Sciatic nerve (tissue), 2 donors: ENCODE measurements at regions not wholly inside any gene's neighbourhood (a gene's known extent, or its start where the extent isn't known, plus 50 kb on each side); places are given as distances from the start of the nearest gene placed in this dataset.
"Not testable (repeated sequence)": the region's sequence is repeated elsewhere in the genome, so short reads cannot be mapped to it uniquely, and the experiment has no call there.

Experiments
- ATAC-seq: fragments of 200-7000 bp; cut with Tn5 transposase; one replicate; pipeline ENCODE4 v1.9.1; 2020; ENCODE audit warnings: mild to moderate bottlenecking, moderate library complexity
- DNase-seq: peaks from one replicate; pipeline ENCODE4 v3.0.0-alpha.2; 2020; ENCODE audit warnings: low spot score
- intact Hi-C: fragments of 100-400 bp; cut with DNase I; formaldehyde crosslinking; loops from one replicate; pipeline ENCODE4 v1.14.2; 2022
- donor health status: DM: no; HTN: no; CAD: no.
- donor health status: DM: no; HTN: no; CAD: no.

GRCh38 chr20:12098421-12098820 lies 180.7 kb downstream of the BTBD3 start:
- no peak for DNase-seq
- intact Hi-C loops: no loop called here
- ATAC-seq: no peak

DNA sequence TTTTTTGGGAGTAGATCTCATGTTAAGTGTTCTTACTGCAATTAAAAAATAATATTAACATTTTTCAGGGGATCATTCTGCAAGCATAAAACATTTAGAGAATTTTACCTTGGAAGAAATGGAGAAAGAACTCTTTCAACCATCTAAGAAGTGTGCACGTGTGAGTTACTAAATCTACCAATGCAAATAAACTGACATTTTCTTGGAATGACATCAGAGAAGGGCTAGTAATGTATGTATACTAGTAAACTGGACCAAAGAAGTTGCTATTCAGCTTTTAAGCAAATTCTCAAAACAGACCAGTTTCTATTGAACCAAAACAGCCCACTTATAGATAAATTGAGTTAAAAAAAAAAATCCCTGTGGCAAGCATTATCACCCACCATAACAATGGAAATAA lies 191.2 kb downstream of the BTBD3 start:
- ATAC-seq (no peak), DNase-seq (no peak)
- intact Hi-C loops: no loop called here

- DNase-seq: no peak
- intact Hi-C loops: no loop called here
- no peak for ATAC-seq
Observed at GRCh38 chr20:12110274-12110673, 192.6 kb downstream of the BTBD3 start.

DNA sequence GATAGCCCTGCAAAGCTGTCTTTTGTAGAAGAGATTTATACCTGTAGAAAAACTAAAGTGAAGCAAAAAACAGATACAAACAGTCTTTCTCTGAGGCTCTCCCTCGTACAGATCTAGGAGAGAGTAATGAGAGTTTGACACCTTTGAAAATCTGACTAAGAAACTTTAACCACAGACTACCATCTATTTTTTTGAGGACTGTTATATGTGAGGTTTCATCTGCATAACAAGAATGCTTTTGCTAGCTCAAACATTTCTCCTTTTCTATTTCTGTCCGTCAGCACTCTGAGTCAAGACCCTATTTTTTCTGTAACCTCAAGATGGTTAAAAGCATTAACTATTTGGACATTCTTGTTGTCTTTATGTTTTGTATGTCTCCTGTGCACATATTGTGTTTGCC lies 193.0 kb downstream of the BTBD3 start:
- intact Hi-C loops: no loop called here
- DNase-seq (no peak), ATAC-seq (no peak)

DNA sequence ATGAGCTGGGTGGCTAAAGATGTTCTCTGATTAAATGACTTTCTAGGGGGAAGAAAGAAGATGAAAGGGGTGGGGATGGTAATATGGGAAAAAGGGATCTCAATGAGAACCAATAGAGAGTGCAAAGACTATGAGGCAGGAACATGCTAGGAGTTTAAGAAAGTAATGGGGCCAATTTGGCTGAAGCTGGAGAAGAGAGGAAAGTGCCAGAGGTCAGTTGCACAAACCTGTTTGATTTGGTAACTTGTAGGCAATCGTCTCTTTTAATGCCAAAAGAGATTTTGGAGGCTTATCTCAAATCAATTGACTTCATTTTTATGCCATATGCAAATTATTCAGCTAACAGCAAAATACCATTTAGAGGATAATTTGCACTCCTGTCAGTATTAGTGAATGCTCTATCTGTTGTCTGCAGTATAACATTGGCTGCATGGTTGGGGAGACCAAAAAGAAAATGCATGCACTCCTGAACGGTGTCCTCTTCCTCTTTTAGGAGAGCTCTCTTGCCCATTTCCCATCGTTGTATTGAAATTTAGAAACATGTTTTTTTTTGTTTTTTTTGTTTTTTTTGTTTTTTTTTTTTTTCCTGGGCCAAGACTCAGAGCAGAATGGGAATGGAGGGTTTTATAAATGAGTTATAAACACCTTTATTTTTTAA lies 193.9 kb downstream of the BTBD3 start:
- intact Hi-C loops: no loop called here
- no peak for ATAC-seq
- no peak for DNase-seq

DNA sequence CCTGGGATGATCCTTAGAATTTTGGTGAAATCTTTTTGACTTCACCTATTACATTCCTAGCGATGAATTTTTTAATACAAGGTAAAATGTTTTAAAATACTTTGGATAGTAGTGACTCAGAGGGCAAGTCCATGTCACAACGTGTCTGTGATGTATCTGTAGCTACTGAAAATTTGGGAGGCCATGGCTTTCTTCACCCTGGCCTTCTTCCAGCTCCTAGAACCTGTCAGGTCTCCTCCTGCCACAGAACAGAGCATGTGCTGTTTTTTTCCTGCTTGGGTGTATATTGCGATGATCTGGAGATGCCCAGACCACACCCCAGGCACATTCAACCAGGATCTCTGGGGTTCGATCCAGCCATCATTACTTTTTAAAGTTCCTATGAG lies 194.4 kb downstream of the BTBD3 start:
- intact Hi-C loops: no loop called here
- DNase-seq (no peak), ATAC-seq (no peak)

DNA sequence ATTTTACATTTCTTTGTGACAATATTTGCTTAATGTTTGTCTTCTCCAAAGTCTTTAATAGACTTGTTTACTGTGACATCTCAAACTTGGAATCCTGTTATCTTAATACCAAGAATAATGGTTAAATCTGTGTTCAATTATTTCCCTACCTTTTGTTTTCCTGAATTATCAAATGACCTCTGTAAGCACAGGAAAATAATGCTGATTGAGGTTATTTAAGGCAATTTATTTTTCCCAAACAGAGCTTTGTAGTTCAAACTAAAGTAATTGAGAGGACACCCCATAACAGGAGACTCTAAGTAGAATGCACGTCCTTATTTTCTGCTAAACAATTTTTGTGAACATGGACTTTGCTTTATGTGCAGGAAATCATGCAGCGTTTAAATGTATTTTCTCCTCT lies 195.0 kb downstream of the BTBD3 start:
- ATAC-seq (no peak), DNase-seq (no peak)
- intact Hi-C loops: no loop called here

DNA sequence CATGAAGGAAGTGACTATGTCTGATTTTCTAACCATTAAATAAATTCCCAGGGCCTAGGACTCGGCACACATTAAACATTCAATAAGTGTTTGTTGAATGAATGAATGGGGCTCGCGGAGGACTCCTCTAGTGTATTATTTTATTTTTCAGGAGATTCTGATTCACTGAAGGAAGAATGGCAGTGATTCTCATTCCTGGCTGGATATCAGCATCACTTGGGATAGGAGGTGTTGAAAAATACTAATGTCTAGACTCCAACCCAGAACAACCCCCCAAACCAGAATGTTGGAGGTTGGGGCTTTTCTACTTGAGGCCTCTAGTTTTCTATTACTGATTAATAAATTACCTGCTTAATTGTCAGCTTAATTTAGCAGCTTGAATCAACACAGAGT lies 195.4 kb downstream of the BTBD3 start:
- ATAC-seq (peak; percentile 28), DNase-seq (no peak)
- intact Hi-C loops: no loop called here

- DNase-seq (no peak), ATAC-seq (peak; percentile 94)
- intact Hi-C loops: no loop called here
Observed at GRCh38 chr20:12113468-12114371, 196.0 kb downstream of the BTBD3 start.

DNA sequence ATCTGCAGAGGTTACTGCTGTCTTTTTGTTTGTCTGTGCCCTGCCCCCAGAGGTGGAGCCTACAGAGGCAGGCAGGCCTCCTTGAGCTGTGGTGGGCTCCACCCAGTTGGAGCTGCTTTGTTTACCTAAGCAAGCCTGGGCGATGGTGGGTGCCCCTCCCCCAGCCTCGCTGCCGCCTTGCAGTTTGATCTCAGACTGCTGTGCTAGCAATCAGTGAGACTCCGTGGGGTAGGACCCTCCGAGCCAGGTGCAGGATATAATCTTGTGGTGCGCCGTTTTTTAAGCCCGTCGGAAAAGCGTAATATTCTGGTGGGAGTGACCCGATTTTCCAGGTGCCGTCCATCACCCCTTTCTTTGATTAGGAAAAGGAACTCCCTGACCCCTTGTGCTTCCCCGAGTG lies 211.4 kb downstream of the BTBD3 start:
- DNase-seq, intact Hi-C loops, ATAC-seq: not testable (repeated sequence)

- ATAC-seq, intact Hi-C loops, DNase-seq: not testable (repeated sequence)
Observed at GRCh38 chr20:12129532-12129931, 211.8 kb downstream of the BTBD3 start.

DNA sequence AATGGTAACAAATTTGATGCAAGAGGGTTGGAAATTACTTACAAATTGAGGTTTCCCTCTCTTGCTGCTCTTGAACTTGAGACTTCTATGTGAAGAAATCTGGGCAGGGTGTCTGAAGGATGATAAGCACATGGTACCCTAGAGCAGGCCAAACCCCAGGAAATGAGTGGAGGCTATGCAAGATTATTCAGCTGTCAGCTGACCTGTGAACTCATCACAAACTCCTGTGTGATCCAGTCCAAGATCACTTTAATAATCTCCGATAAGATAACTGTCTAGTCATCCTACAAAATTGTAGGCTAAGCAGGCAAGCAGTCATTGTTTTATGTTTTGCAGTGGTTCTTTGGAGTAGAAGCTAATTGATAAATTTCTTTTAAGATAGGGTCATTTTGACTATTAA lies 213.1 kb downstream of the BTBD3 start:
- no peak for ATAC-seq
- intact Hi-C loops: no loop called here

DNA sequence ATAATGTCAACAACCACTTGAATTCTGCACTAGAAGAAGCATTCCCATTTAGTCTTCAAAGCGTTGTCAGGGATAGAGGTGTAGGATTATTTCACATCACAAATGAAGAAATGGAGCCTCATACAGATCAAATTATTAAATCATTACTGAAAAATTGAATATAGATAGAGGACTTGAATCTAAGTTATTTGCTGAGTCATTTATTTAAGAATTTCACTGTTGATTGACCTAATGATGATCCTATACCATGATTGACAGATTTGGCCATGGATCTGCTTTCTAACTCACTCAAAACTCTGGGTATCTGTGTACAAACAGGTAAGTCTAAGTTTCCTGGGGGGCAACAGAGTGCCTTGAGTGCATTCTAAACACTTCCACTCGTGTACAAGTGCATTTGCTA lies 215.9 kb downstream of the BTBD3 start:
- intact Hi-C loops: no loop called here
- ATAC-seq (no peak), DNase-seq (no peak)

More for the DNA sequence above, 213.1 kb downstream of the BTBD3 start:
- DNase-seq: no peak

- ATAC-seq, intact Hi-C loops, DNase-seq: not testable (repeated sequence)
Observed at GRCh38 chr20:12145951-12146350, 228.3 kb downstream of the BTBD3 start.

DNA sequence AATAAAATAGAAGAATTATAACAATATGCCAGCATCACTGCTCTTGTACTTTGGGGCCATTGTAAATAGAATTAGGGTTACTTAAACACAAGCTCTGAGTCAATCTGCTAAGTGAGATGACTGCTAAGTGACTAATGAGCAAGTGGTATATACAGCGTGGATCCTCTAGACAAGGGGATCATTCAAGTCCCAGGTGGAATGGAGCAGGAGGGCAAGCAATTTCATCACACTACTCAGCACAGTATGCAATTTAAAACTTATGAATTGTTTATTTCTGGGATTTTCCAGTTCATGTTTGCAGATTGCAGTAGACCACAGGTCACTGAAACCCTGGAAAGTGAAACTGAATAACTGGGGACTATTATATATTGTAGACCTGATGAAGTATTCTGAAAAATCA lies 235.3 kb downstream of the BTBD3 start:
- DNase-seq (no peak), ATAC-seq (no peak)
- intact Hi-C loops: no loop called here

GRCh38 chr20:12153628-12154027 lies 235.9 kb downstream of the BTBD3 start:
- DNase-seq (no peak), ATAC-seq (no peak)
- intact Hi-C loops: no loop called here

DNA sequence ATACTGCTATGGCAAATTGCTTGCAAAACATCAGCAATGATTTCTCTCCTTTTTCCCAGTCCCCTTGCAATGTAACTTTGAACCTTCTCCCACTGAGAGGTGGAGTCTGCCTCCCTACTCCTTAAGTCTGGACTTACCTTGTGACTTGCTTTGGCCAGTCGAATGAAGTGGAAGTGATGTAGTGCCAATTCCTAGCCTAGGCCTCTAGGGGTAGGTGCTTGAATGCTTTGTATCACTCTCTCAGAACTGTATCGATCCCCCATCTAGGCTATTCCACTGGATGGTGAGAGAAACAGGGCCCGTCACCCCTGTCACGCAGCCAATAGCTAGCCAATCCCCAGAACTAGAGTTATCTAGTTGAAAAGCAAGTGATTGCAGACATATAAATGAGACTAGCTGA lies 238.6 kb downstream of the BTBD3 start:
- no peak for DNase-seq
- intact Hi-C loops: no loop called here
- ATAC-seq: no peak

- DNase-seq: no peak
- no peak for ATAC-seq
- intact Hi-C loops: no loop called here
Observed at GRCh38 chr20:12159261-12159660, 241.6 kb downstream of the BTBD3 start.

DNA sequence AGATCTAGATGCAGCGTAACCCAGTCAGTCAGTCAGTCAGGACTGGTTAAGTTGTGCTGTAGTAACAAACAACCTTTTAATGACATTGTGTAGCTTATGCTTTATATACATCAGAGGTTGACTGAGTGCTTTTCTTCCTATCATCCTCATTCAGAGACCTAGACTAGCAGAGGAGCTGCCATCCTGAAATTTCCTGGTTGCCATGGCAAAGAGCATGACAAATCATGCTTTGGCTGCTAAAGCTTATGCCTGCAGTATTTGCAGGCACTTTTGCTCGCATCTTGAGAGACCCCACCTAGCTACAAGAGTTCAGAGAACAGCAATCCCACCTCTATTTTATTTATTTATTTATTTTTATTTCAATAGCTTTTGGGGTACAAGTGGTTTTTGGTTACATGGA lies 244.0 kb downstream of the BTBD3 start:
- DNase-seq (no peak), ATAC-seq (no peak)
- intact Hi-C loops: no loop called here

DNA sequence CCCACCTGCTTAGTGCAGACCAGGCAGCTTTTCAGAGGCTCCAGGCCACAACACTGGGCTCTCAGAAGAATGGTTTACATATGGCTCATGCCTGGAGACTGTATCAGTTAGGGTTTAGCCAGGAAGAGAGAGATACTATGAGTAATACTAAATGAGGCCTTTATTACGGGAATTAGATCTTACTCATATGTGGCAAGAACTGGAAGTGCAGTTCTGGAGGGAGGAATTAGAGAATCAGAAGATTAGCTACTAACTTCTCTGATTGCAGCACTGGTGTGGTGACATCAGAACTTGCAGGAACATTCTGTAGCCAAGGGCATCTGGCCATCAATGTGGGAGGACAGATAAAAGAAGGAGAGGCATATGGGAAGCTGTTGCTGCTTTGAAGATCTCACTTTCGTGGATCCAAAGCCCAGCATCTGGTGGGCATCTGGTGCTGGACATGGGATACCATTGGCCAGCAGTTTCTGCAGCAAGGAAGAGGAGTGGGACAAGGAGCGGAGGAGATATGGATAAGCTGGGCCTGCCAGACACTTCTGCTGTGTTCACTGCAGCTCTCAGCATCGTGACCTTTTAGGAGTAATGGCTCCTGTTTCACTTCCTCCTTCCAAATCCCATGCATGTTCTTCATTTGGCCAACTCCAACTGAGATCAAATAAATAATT lies 248.5 kb downstream of the BTBD3 start:
- intact Hi-C loops: no loop called here
- DNase-seq: no peak
- ATAC-seq: no peak
